Smooth muscle cell (in vitro differentiated cells): ENCODE measurements at regions not wholly inside any gene's neighbourhood (a gene's known extent, or its start where the extent isn't known, plus 50 kb on each side); places are given as distances from the start of the nearest gene placed in this dataset.

Experiments
- DNase-seq: peaks from one replicate; lab custom pipeline; 2025; ENCODE audit not compliant: unreplicated experiment; lab: John Stamatoyannopoulos, UW
- H2AFZ ChIP-seq: fragments of 200-600 bp; sonication (generic); 2 replicates; pipeline ENCODE4 v1.6.0; 2016; ENCODE audit warnings: antibody characterized with exemption, low read depth, mild to moderate bottlenecking
- H3F3A ChIP-seq: fragments of 200-600 bp; sonication (generic); 2 replicates; pipeline ENCODE4 v1.6.0; 2017; ENCODE audit warnings: antibody characterized with exemption, low read depth
- H3K27ac ChIP-seq: fragments of 200-600 bp; sonication (generic); 2 replicates; pipeline ENCODE4 v1.5.1; 2016; ENCODE audit warnings: low read depth, mild to moderate bottlenecking
- H3K27me3 ChIP-seq: fragments of 200-600 bp; sonication (generic); 2 replicates; pipeline ENCODE4 v1.6.1; 2016; ENCODE audit warnings: low read depth, mild to moderate bottlenecking
- H3K36me3 ChIP-seq: fragments of 200-600 bp; sonication (generic); 2 replicates; pipeline ENCODE4 v1.5.1; 2016; ENCODE audit warnings: low read depth
- H3K4me1 ChIP-seq: fragments of 200-600 bp; sonication (generic); 2 replicates; pipeline ENCODE4 v1.5.1; 2016; ENCODE audit warnings: low read depth
- H3K4me2 ChIP-seq: fragments of 200-600 bp; sonication (generic); 2 replicates; pipeline ENCODE4 v1.6.0; 2016; ENCODE audit warnings: mild to moderate bottlenecking
- H3K4me3 ChIP-seq: fragments of 200-600 bp; sonication (generic); 2 replicates; pipeline ENCODE4 v1.5.1; 2016; ENCODE audit warnings: mild to moderate bottlenecking
- H3K79me2 ChIP-seq: fragments of 200-600 bp; sonication (generic); 2 replicates; pipeline ENCODE4 v1.6.0; 2016; ENCODE audit warnings: low read depth, mild to moderate bottlenecking
- H3K9ac ChIP-seq: fragments of 200-600 bp; sonication (generic); 2 replicates; pipeline ENCODE4 v1.6.0; 2016; ENCODE audit warnings: low read depth
- H3K9me3 ChIP-seq: fragments of 200-600 bp; sonication (generic); replicated peaks from 2 replicates; pipeline ENCODE4 v1.5.1; 2016; ENCODE audit warnings: low read depth
- H4K20me1 ChIP-seq: fragments of 200-600 bp; sonication (generic); 2 replicates; pipeline ENCODE4 v1.6.0; 2016; ENCODE audit warnings: low read depth
- CTCF ChIP-seq: fragments of 200-600 bp; sonication (generic); IDR thresholded peaks from 2 replicates; pipeline ENCODE4 v1.5.1; 2017; ENCODE audit warnings: borderline replicate concordance, mild to moderate bottlenecking, antibody characterized with exemption; ENCODE audit not compliant: insufficient read depth, poor library complexity, severe bottlenecking
- WGBS: methylation state at CpG from one replicate; pipeline ENCODE4 v1.1.7; 2016; ENCODE audit warnings: low lambda C conversion rate; 5-methylcytosine and 5-hydroxymethylcytosine counted together

- WGBS: 83% methylated on average over 5 of the region's 5 CpGs
- no peaks in the 10 kb centered on the region for H3K27me3 ChIP-seq
These were observed 149.3 kb upstream of the ETV3 start for GRCh38 chr1:157287462-157287861.

DNA sequence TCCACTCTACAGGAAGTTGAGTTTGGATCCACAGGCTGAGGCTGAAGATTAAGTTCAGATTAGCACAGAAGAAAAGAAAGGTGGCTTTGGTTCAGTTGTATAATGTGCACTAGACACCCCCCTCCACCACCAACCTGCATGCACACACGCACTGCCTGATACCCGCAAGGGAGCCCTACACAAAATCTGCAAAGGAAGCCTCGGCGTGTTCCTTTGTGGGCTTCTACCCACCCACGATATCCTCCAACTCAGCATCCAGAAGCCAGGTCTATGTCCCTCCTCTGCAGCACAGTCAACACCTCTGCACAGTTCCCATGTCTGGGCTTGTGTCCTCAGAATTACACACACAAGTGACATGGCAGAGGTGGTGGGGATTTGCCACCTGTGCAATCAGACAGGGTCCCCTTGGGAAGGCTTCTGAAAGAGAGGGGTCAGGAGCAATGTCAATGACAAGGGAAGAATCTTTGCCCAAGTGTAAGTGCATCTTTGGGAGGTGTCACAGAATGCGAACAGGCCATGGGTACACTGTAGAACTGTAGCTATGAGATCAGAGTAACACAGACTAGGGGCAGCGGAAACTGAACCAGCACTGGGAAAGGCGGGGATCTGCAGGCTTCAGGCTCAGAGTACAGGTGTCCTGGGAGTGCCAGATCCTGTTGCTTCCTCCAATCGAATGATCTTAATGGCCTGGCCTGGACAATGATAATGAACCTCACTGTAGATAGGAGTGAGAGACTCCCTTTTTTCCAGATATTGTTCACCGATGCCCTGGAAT lies 148.6 kb upstream of the ETV3 start:
- no peak for TF ChIP-seq CTCF
- H3K4me2 ChIP-seq: no peak overlapping the region
- no peak overlapping the region for H3K9ac ChIP-seq
- H3K36me3 ChIP-seq: no peaks in the 10 kb centered on the region
- no peaks in the 10 kb centered on the region for H3K9me3 ChIP-seq
- no peaks in the 10 kb centered on the region for H3K27me3 ChIP-seq
- H2AFZ ChIP-seq: no peak overlapping the region
- no peaks in the 10 kb centered on the region for H3F3A ChIP-seq
- WGBS: 95% methylated on average over 10 of the region's 10 CpGs
- H4K20me1 ChIP-seq: no peaks in the 10 kb centered on the region
- no peak overlapping the region for H3K27ac ChIP-seq
- DNase-seq: no peak
- no peaks in the 10 kb centered on the region for H3K4me1 ChIP-seq
- H3K79me2 ChIP-seq: no peaks in the 10 kb centered on the region
- no peak overlapping the region for H3K4me3 ChIP-seq

More at GRCh38 chr1:157287462-157287861, 149.3 kb upstream of the ETV3 start:
- DNase-seq: no peak
- TF ChIP-seq CTCF: no peak
- H3F3A ChIP-seq: no peaks in the 10 kb centered on the region
- no peak overlapping the region for H3K4me2 ChIP-seq
- no peaks in the 10 kb centered on the region for H3K9me3 ChIP-seq
- H3K36me3 ChIP-seq: no peaks in the 10 kb centered on the region
- H3K79me2 ChIP-seq: no peaks in the 10 kb centered on the region
- H3K27ac ChIP-seq: no peak overlapping the region
- no peaks in the 10 kb centered on the region for H3K4me1 ChIP-seq
- no peak overlapping the region for H3K9ac ChIP-seq
- no peak overlapping the region for H2AFZ ChIP-seq
- no peaks in the 10 kb centered on the region for H4K20me1 ChIP-seq
- H3K4me3 ChIP-seq: no peak overlapping the region

GRCh38 chr1:157286096-157286495 lies 147.9 kb upstream of the ETV3 start:
- no peaks in the 10 kb centered on the region for H3F3A ChIP-seq
- H3K4me3 ChIP-seq: no peak overlapping the region
- no peak overlapping the region for H2AFZ ChIP-seq
- H3K27me3 ChIP-seq: no peaks in the 10 kb centered on the region
- no peak for DNase-seq
- H3K9me3 ChIP-seq: no peaks in the 10 kb centered on the region
- 100% methylated on average over 2 of the region's 2 CpGs for WGBS
- TF ChIP-seq CTCF: no peak
- no peaks in the 10 kb centered on the region for H3K4me1 ChIP-seq
- no peak overlapping the region for H3K9ac ChIP-seq
- H3K79me2 ChIP-seq: no peaks in the 10 kb centered on the region
- no peaks in the 10 kb centered on the region for H4K20me1 ChIP-seq
- no peak overlapping the region for H3K4me2 ChIP-seq
- H3K27ac ChIP-seq: no peak overlapping the region
- no peaks in the 10 kb centered on the region for H3K36me3 ChIP-seq

- Histone ChIP-seq H3K4me1 (no peaks in the 10 kb centered on the region), H3K36me3 (no peaks in the 10 kb centered on the region), H3K4me3 (no peak overlapping the region), H3F3A (no peaks in the 10 kb centered on the region), H3K4me2 (no peak overlapping the region), H3K9me3 (no peaks in the 10 kb centered on the region), H3K27ac (no peak overlapping the region), H3K79me2 (no peaks in the 10 kb centered on the region), H4K20me1 (no peaks in the 10 kb centered on the region), H3K9ac (no peak overlapping the region), H3K27me3 (no peaks in the 10 kb centered on the region), H2AFZ (no peak overlapping the region)
- WGBS: 92% methylated on average over 1 of the region's 1 CpG
- DNase-seq: no peak
- TF ChIP-seq CTCF: no peak
These were observed 146.3 kb upstream of the ETV3 start for GRCh38 chr1:157284451-157284850.
